Esophagus squamous epithelium (tissue), 4 donors: ENCODE measurements at regions not wholly inside any gene's neighbourhood (a gene's known extent, or its start where the extent isn't known, plus 50 kb on each side); places are given as distances from the start of the nearest gene placed in this dataset.

ENCODE experiments used
- POLR2A ChIP-seq, 4 donors: fragments of 450-650 bp; IDR thresholded peaks; one replicate each; pipeline ENCODE4 v1.6.1; 2017; ENCODE audit warnings: antibody characterized with exemption in 4 of 4, mild to moderate bottlenecking in 4 of 4, moderate library complexity in 3 of 4
- TF ChIP-seq, protein P1 (sequence below), 6 experiments: fragments of 450-650 bp in 4 of 6; fragments of 200-600 bp in 2 of 6; sonication (generic) in 2 of 6; IDR thresholded peaks; one replicate each; pipeline ENCODE4 v1.5.1; 2016 to 2019; ENCODE audit warnings: antibody characterized with exemption in 6 of 6, mild to moderate bottlenecking in 4 of 6, moderate library complexity in 4 of 6

GRCh38 chr2:109721135-109721534 is 73.0 kb upstream of the RGPD5 start:
- TF ChIP-seq, protein P1, sequence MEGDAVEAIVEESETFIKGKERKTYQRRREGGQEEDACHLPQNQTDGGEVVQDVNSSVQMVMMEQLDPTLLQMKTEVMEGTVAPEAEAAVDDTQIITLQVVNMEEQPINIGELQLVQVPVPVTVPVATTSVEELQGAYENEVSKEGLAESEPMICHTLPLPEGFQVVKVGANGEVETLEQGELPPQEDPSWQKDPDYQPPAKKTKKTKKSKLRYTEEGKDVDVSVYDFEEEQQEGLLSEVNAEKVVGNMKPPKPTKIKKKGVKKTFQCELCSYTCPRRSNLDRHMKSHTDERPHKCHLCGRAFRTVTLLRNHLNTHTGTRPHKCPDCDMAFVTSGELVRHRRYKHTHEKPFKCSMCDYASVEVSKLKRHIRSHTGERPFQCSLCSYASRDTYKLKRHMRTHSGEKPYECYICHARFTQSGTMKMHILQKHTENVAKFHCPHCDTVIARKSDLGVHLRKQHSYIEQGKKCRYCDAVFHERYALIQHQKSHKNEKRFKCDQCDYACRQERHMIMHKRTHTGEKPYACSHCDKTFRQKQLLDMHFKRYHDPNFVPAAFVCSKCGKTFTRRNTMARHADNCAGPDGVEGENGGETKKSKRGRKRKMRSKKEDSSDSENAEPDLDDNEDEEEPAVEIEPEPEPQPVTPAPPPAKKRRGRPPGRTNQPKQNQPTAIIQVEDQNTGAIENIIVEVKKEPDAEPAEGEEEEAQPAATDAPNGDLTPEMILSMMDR (IDR thresholded peaks at IDR 0.05): no peak
- no peak for TF ChIP-seq POLR2A (IDR thresholded peaks at IDR 0.05)
